Gastrocnemius medialis (tissue), 4 donors: ENCODE measurements at regions not wholly inside any gene's neighbourhood (a gene's known extent, or its start where the extent isn't known, plus 50 kb on each side); places are given as distances from the start of the nearest gene placed in this dataset.

Source experiments
- ATAC-seq, 2 donors: fragments of 150-250 bp; one replicate each; pipeline ENCODE4 v1.9.1; 2016
- DNase-seq, 2 donors: peaks; one replicate each; pipeline ENCODE4 v3.0.0-alpha.2; 2019
- H3K27ac ChIP-seq, 4 donors: fragments of 200-600 bp; sonication (generic); 1 replicate in 1 of 4; 2 replicates in 3 of 4; pipeline ENCODE4 v1.5.1; 2016 to 2018; ENCODE audit warnings: mild to moderate bottlenecking in 2 of 4, moderate library complexity in 1 of 4
- H3K27me3 ChIP-seq, 3 donors: fragments of 200-600 bp; sonication (generic) in 2 of 3; 1 replicate in 1 of 3; 2 replicates in 2 of 3; pipeline versions ENCODE4 v1.5.1 to v1.6.0; 2016 to 2019; ENCODE audit warnings: mild to moderate bottlenecking in 1 of 3, moderate library complexity in 1 of 3
- H3K36me3 ChIP-seq, 2 donors: fragments of 200-600 bp; sonication (generic) in 1 of 2; one replicate each; pipeline ENCODE4 v1.5.1; 2017 to 2018
- H3K4me1 ChIP-seq, 2 donors: fragments of 200-600 bp; sonication (generic) in 1 of 2; one replicate each; pipeline ENCODE4 v1.5.1; 2016 to 2017; ENCODE audit warnings: mild to moderate bottlenecking in 2 of 2
- H3K4me3 ChIP-seq, 4 donors: fragments of 200-600 bp; sonication (generic) in 3 of 4; 1 replicate in 1 of 4; 2 replicates in 3 of 4; pipeline ENCODE4 v1.5.1; 2016 to 2019; ENCODE audit warnings: mild to moderate bottlenecking in 2 of 4
- H3K9me3 ChIP-seq, 3 donors: fragments of 200-600 bp; sonication (generic) in 2 of 3; 1 replicate in 1 of 3; 2 replicates in 2 of 3; pipeline ENCODE4 v1.5.1; 2016 to 2019
- POLR2A ChIP-seq, 2 donors: fragments of 450-650 bp; IDR thresholded peaks; one replicate each; pipeline ENCODE4 v1.6.1; 2017; ENCODE audit warnings: antibody characterized with exemption in 2 of 2, mild to moderate bottlenecking in 2 of 2, moderate library complexity in 2 of 2
- in situ Hi-C, 4 donors: fragments of 200-750 bp; cut with MboI; loops; one replicate each; pipeline versions ENCODE4 v1.15.0 to v1.8.0; 2017; ENCODE audit warnings: low sequenced_read_pairs in 4 of 4
- intact Hi-C: fragments of 100-400 bp; cut with DNase I; formaldehyde crosslinking; loops from one replicate; pipeline ENCODE4 v1.15.1; 2023; ENCODE audit warnings: low total_unique reads
- TF ChIP-seq, protein P1 (sequence below), 5 experiments: fragments of 450-650 bp in 3 of 5; fragments of 200-600 bp in 2 of 5; sonication (generic) in 2 of 5; IDR thresholded peaks in 4 of 5; conservative IDR thresholded peaks in 1 of 5; 1 replicate in 4 of 5; 2 replicates in 1 of 5; pipeline ENCODE4 v1.5.1; 2016 to 2019; ENCODE audit warnings: antibody characterized with exemption in 5 of 5, mild to moderate bottlenecking in 3 of 5, moderate library complexity in 3 of 5

DNA sequence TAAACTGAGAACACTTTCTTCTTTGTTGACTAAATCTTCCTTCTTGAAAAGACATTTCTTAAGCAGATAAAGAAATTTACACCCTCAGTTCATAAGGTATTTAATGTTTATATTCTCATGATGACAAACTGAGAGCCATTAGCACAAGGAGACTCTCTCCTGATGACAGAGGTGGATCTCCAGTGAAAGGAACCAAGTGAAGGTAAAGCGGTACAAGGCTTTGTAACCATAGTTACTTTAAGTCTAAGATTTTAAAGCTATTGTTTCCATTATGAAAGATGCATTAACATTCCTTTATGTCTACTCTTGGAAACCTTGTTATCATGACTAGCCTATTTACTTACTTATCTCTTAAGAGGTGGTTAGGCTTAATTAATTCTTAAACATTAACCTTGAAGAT, 737.1 kb downstream of the MECOM start:
- no peak overlapping the region for H3K4me3 ChIP-seq
- DNase-seq = no peak
- H3K27ac ChIP-seq = no peak overlapping the region
- H3K4me1 ChIP-seq = no peaks in the 10 kb centered on the region
- intact Hi-C loops = no loop called here
- no peak for ATAC-seq
- no peaks in the 10 kb centered on the region for H3K36me3 ChIP-seq
- no peaks in the 10 kb centered on the region for H3K27me3 ChIP-seq
- TF ChIP-seq, protein P1, sequence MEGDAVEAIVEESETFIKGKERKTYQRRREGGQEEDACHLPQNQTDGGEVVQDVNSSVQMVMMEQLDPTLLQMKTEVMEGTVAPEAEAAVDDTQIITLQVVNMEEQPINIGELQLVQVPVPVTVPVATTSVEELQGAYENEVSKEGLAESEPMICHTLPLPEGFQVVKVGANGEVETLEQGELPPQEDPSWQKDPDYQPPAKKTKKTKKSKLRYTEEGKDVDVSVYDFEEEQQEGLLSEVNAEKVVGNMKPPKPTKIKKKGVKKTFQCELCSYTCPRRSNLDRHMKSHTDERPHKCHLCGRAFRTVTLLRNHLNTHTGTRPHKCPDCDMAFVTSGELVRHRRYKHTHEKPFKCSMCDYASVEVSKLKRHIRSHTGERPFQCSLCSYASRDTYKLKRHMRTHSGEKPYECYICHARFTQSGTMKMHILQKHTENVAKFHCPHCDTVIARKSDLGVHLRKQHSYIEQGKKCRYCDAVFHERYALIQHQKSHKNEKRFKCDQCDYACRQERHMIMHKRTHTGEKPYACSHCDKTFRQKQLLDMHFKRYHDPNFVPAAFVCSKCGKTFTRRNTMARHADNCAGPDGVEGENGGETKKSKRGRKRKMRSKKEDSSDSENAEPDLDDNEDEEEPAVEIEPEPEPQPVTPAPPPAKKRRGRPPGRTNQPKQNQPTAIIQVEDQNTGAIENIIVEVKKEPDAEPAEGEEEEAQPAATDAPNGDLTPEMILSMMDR (IDR thresholded peaks at IDR 0.05 in 4 of 5, conservative IDR thresholded peaks at IDR 0.05 in 1 of 5) = no peak
- no peak for TF ChIP-seq POLR2A (IDR thresholded peaks at IDR 0.05)
- no peaks in the 10 kb centered on the region for H3K9me3 ChIP-seq
- in situ Hi-C loops = no loop called here

DNA sequence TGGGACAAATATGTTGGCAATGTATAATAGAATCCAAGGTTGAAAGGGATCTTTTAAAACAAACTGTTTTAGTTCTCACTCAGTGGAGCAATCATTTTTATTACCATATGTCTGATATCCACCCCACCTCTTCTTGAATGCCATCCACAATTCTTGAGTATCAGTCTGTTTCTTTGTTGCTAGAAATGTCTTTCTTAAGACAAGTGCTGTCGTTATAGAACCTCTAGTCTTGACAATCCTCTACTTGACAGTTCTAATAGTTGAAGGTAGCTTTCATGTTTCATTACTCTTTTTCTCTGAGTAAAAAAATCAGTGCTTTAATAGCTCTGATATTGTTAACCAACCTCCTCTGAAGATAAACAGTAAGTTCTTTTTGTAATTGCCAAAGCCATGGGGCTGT, 737.9 kb downstream of the MECOM start:
- no peaks in the 10 kb centered on the region for H3K9me3 ChIP-seq
- intact Hi-C loops (no loop called here), in situ Hi-C loops (no loop called here)
- no peak for TF ChIP-seq POLR2A (IDR thresholded peaks at IDR 0.05)
- TF ChIP-seq, protein P1 (IDR thresholded peaks at IDR 0.05 in 4 of 5, conservative IDR thresholded peaks at IDR 0.05 in 1 of 5) = no peak
- H3K4me3 ChIP-seq = no peak overlapping the region
- no peak overlapping the region for H3K27ac ChIP-seq
- DNase-seq (no peak), ATAC-seq (no peak)
- H3K27me3 ChIP-seq = no peaks in the 10 kb centered on the region
- H3K36me3 ChIP-seq = no peaks in the 10 kb centered on the region
- no peaks in the 10 kb centered on the region for H3K4me1 ChIP-seq

- no peak overlapping the region for H3K27ac ChIP-seq
- intact Hi-C loops (no loop called here), in situ Hi-C loops (no loop called here)
- no peak for TF ChIP-seq POLR2A (IDR thresholded peaks at IDR 0.05)
- TF ChIP-seq, protein P1 (IDR thresholded peaks at IDR 0.05 in 4 of 5, conservative IDR thresholded peaks at IDR 0.05 in 1 of 5) = no peak
- no peak for DNase-seq
- H3K4me3 ChIP-seq = no peak overlapping the region
- H3K9me3 ChIP-seq = no peaks in the 10 kb centered on the region
- H3K4me1 ChIP-seq = no peaks in the 10 kb centered on the region
- H3K36me3 ChIP-seq = no peaks in the 10 kb centered on the region
- ATAC-seq = no peak
- H3K27me3 ChIP-seq = no peaks in the 10 kb centered on the region
Measured at GRCh38 chr3:168914662-168915061, 748.9 kb downstream of the MECOM start.

DNA sequence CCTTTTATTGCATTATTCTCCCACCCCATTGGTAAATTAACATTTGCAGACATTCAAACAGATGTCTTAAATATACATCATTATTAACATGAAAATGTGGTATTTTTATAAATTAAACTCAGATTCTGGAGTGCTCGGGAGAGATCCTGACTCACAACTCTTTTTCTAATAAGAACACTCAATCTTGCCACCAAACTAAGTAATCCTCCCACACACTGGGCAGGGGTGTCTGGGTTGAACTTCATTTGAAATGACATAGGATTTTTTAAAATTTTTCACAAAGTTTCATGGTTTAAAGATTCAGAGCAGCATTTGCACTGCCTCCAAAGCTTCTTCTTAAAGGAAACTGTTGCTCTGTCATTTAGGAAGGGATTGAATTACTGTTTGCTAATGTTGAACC, 754.3 kb downstream of the MECOM start:
- no peaks in the 10 kb centered on the region for H3K4me1 ChIP-seq
- in situ Hi-C loops = no loop called here
- TF ChIP-seq POLR2A (IDR thresholded peaks at IDR 0.05) = no peak
- TF ChIP-seq, protein P1 (IDR thresholded peaks at IDR 0.05 in 4 of 5, conservative IDR thresholded peaks at IDR 0.05 in 1 of 5) = no peak
- H3K36me3 ChIP-seq = no peaks in the 10 kb centered on the region
- H3K9me3 ChIP-seq = no peaks in the 10 kb centered on the region
- H3K27ac ChIP-seq = no peak overlapping the region
- no peak for DNase-seq
- intact Hi-C loops = no loop called here
- H3K4me3 ChIP-seq = no peak overlapping the region
- H3K27me3 ChIP-seq = no peaks in the 10 kb centered on the region
- no peak for ATAC-seq

- Histone ChIP-seq H3K4me1 (no peaks in the 10 kb centered on the region), H3K27me3 (no peaks in the 10 kb centered on the region), H3K4me3 (no peak overlapping the region), H3K9me3 (no peaks in the 10 kb centered on the region), H3K36me3 (no peaks in the 10 kb centered on the region), H3K27ac (no peak overlapping the region)
- TF ChIP-seq, protein P1 (IDR thresholded peaks at IDR 0.05 in 4 of 5, conservative IDR thresholded peaks at IDR 0.05 in 1 of 5) = no peak
- TF ChIP-seq POLR2A (IDR thresholded peaks at IDR 0.05) = no peak
- DNase-seq (no peak), ATAC-seq (no peak)
- intact Hi-C loops (no loop called here), in situ Hi-C loops (no loop called here)
Measured at GRCh38 chr3:168895419-168895818, 768.1 kb downstream of the MECOM start.
